ENCODE measurements at regions not wholly inside any gene's neighbourhood (a gene's known extent, or its start where the extent isn't known, plus 50 kb on each side); places are given as distances from the start of the nearest gene placed in this dataset.
A peak's percentile ranks its signal among the peaks of the same experiment; 100 is the strongest.

- no peak for TF ChIP-seq CTCF (IDR thresholded peaks at IDR 0.05)
- Mint-ChIP-seq H3K9me3 (no peaks in the 10 kb centered on the region), H3K36me3 (ENCODE audit: low read depth) (no peaks in the 10 kb centered on the region), H3K4me3 (no peak overlapping the region), H3K27ac (peak overlapping the region; percentile 54), H3K4me1 (peaks cover 56% of the 10 kb centered on the region), H3K27me3 (no peaks in the 10 kb centered on the region)
- POLR2A ChIA-PET = interaction anchor here (1.0 to 2.2 kb wide), 3 partner anchors 10 to 212 kb away, joined by 3 to 18 read pairs (median 7); no protein-coding TSS in a partner anchor
- no peak for ATAC-seq (ENCODE audit: low read depth)
- intact Hi-C loops (cut with micrococcal nuclease) = loop anchor here (1.0 kb wide), 1 partner anchor 12 kb away; no protein-coding TSS in a partner anchor
- CTCF ChIA-PET = interaction anchor here (0.8 kb wide), 1 partner anchor 216 kb away, joined by 3 read pairs; no protein-coding TSS in a partner anchor
- DNase-seq = no peak
These were observed 213.8 kb upstream of the MARCKS start for GRCh38 chr6:113643407-113643770.

- no peaks in the 10 kb centered on the region for H3K9me3 Mint-ChIP-seq
- DNase-seq (no peak), ATAC-seq (ENCODE audit: low read depth) (no peak)
- peaks cover 72% of the 10 kb centered on the region for H3K4me1 Mint-ChIP-seq
- no peaks in the 10 kb centered on the region for H3K36me3 Mint-ChIP-seq (ENCODE audit: low read depth)
- H3K27me3 Mint-ChIP-seq = no peaks in the 10 kb centered on the region
- peak overlapping the region; percentile 53 for H3K27ac Mint-ChIP-seq
- no peak overlapping the region for H3K4me3 Mint-ChIP-seq
- ChIA-PET CTCF (interaction anchor here (1.0 kb wide), 1 partner anchor 338 kb away, joined by 4 read pairs; no protein-coding TSS in a partner anchor), POLR2A (interaction anchor here (1.0 kb wide), 1 partner anchor 11 kb away, joined by 3 read pairs; no protein-coding TSS in a partner anchor)
- no peak for TF ChIP-seq CTCF (IDR thresholded peaks at IDR 0.05)
- intact Hi-C loops (cut with micrococcal nuclease) = no loop called here
These were observed 212.1 kb upstream of the MARCKS start for GRCh38 chr6:113644861-113645575.

GRCh38 chr6:113645576-113645970 lies 211.6 kb upstream of the MARCKS start:
- CTCF ChIA-PET = interaction anchor here (1.0 to 1.6 kb wide), 2 partner anchors 213 to 339 kb away, joined by 4 to 5 read pairs; no protein-coding TSS in a partner anchor
- POLR2A ChIA-PET = interaction anchor here (0.8 to 2.7 kb wide), 3 partner anchors 11 to 212 kb away, joined by 3 to 11 read pairs (median 9); no protein-coding TSS in a partner anchor
- intact Hi-C loops (cut with micrococcal nuclease) = no loop called here
- Mint-ChIP-seq H3K9me3 (no peaks in the 10 kb centered on the region), H3K36me3 (ENCODE audit: low read depth) (no peaks in the 10 kb centered on the region), H3K27me3 (no peaks in the 10 kb centered on the region), H3K4me1 (peaks cover 78% of the 10 kb centered on the region), H3K27ac (peak overlapping the region; percentile 53), H3K4me3 (no peak overlapping the region)
- ATAC-seq (ENCODE audit: low read depth) = no peak
- no peak for TF ChIP-seq CTCF (IDR thresholded peaks at IDR 0.05)
- no peak for DNase-seq

- ChIA-PET POLR2A (interaction anchor here (0.8 to 2.7 kb wide), 4 partner anchors 10 to 213 kb away, joined by 3 to 11 read pairs (median 8); no protein-coding TSS in a partner anchor), CTCF (interaction anchor here (1.0 to 1.6 kb wide), 2 partner anchors 213 to 339 kb away, joined by 4 to 5 read pairs; no protein-coding TSS in a partner anchor)
- DNase-seq = no peak
- Mint-ChIP-seq H3K4me1 (peaks cover 82% of the 10 kb centered on the region), H3K27ac (peak overlapping the region; percentile 53), H3K27me3 (no peaks in the 10 kb centered on the region), H3K9me3 (no peaks in the 10 kb centered on the region), H3K4me3 (no peak overlapping the region), H3K36me3 (ENCODE audit: low read depth) (no peaks in the 10 kb centered on the region)
- ATAC-seq (ENCODE audit: low read depth) = no peak
- TF ChIP-seq CTCF (IDR thresholded peaks at IDR 0.05) = no peak
- intact Hi-C loops (cut with micrococcal nuclease) = no loop called here
These were observed 211.2 kb upstream of the MARCKS start for GRCh38 chr6:113645986-113646385.

GRCh38 chr6:113646701-113647100 lies 210.4 kb upstream of the MARCKS start:
- peaks cover 89% of the 10 kb centered on the region for H3K4me1 Mint-ChIP-seq
- intact Hi-C loops (cut with micrococcal nuclease) = loop anchor here (1.0 kb wide), 1 partner anchor 10 kb away; no protein-coding TSS in a partner anchor
- POLR2A ChIA-PET = interaction anchor here (0.6 to 2.7 kb wide), 8 partner anchors 9 to 212 kb away, joined by 3 to 11 read pairs (median 6); no protein-coding TSS in a partner anchor

More at GRCh38 chr6:113646701-113647100, 210.4 kb upstream of the MARCKS start:
- TF ChIP-seq CTCF (IDR thresholded peaks at IDR 0.05) = no peak
- peak overlapping the region; percentile 38 for H3K4me3 Mint-ChIP-seq
- no peak for ATAC-seq (ENCODE audit: low read depth)
- H3K9me3 Mint-ChIP-seq = no peaks in the 10 kb centered on the region
- CTCF ChIA-PET = interaction anchor here (1.2 to 1.6 kb wide), 2 partner anchors 22 to 212 kb away, joined by 3 to 5 read pairs; no protein-coding TSS in a partner anchor
- H3K27me3 Mint-ChIP-seq = no peaks in the 10 kb centered on the region
- peak overlapping the region; percentile 78 for H3K27ac Mint-ChIP-seq
- H3K36me3 Mint-ChIP-seq (ENCODE audit: low read depth) = no peaks in the 10 kb centered on the region
- DNase-seq = no peak
